WTC11 (cell line): ENCODE measurements at regions not wholly inside any gene's neighbourhood (a gene's known extent, or its start where the extent isn't known, plus 50 kb on each side); places are given as distances from the start of the nearest gene placed in this dataset.

ENCODE experiments used
- ATF2 ChIP-seq: sonication (generic); formaldehyde crosslinking; IDR thresholded peaks from 2 replicates; pipeline ENCODE4 v1.8.1; 2022; ENCODE audit warnings: low read depth, missing genetic modification reagents, borderline replicate concordance
- CREM ChIP-seq: sonication (generic); formaldehyde crosslinking; IDR thresholded peaks from 2 replicates; pipeline ENCODE4 v1.8.1; 2022; ENCODE audit warnings: mild to moderate bottlenecking, missing genetic modification reagents, moderate library complexity
- CTCF ChIP-seq: fragments of 200-600 bp; IDR thresholded peaks from 2 replicates; pipeline ENCODE4 v1.8.0; 2022; ENCODE audit warnings: antibody characterized with exemption
- ESRRA ChIP-seq: sonication (generic); formaldehyde crosslinking; IDR thresholded peaks from 2 replicates; pipeline ENCODE4 v1.8.1; 2022; ENCODE audit warnings: mild to moderate bottlenecking, missing genetic modification reagents, borderline replicate concordance
- FOXK1 ChIP-seq: sonication (generic); formaldehyde crosslinking; IDR thresholded peaks from 2 replicates; pipeline ENCODE4 v1.8.0; 2022; ENCODE audit warnings: mild to moderate bottlenecking, moderate library complexity, missing genetic modification reagents
- MAX ChIP-seq: sonication (generic); formaldehyde crosslinking; IDR thresholded peaks from 2 replicates; pipeline ENCODE4 v1.8.0; 2022; ENCODE audit warnings: mild to moderate bottlenecking, missing genetic modification reagents
- PRDM15 ChIP-seq: sonication (generic); formaldehyde crosslinking; IDR thresholded peaks from 2 replicates; pipeline ENCODE4 v1.8.0; 2022; ENCODE audit warnings: missing genetic modification reagents
- PREB ChIP-seq: sonication (generic); formaldehyde crosslinking; IDR thresholded peaks from 2 replicates; pipeline ENCODE4 v1.8.1; 2022; ENCODE audit warnings: mild to moderate bottlenecking, missing genetic modification reagents, moderate library complexity, borderline replicate concordance
- RELA ChIP-seq: sonication (generic); formaldehyde crosslinking; IDR thresholded peaks from 2 replicates; pipeline ENCODE4 v1.8.1; 2022; ENCODE audit warnings: missing genetic modification reagents, mild to moderate bottlenecking, borderline replicate concordance
- SMAD4 ChIP-seq: sonication (generic); formaldehyde crosslinking; IDR thresholded peaks from 2 replicates; pipeline ENCODE4 v1.8.0; 2022; ENCODE audit warnings: mild to moderate bottlenecking, missing genetic modification reagents
- TCF7 ChIP-seq: sonication (generic); formaldehyde crosslinking; IDR thresholded peaks from 2 replicates; pipeline ENCODE4 v1.8.0; 2022; ENCODE audit warnings: mild to moderate bottlenecking, low read depth, missing genetic modification reagents, moderate library complexity
- ZNF281 ChIP-seq: sonication (generic); formaldehyde crosslinking; IDR thresholded peaks from 2 replicates; pipeline ENCODE4 v1.8.0; 2023; ENCODE audit warnings: mild to moderate bottlenecking, missing genetic modification reagents
- ZNF317 ChIP-seq: sonication (generic); formaldehyde crosslinking; IDR thresholded peaks from 2 replicates; pipeline ENCODE4 v1.8.1; 2023; ENCODE audit warnings: low read depth, mild to moderate bottlenecking, moderate library complexity, missing genetic modification reagents, borderline replicate concordance
- ZSCAN18 ChIP-seq: fragments of 250-450 bp; sonication (Bioruptor Pico); IDR thresholded peaks from 2 replicates; pipeline ENCODE4 v2.1.2; 2022; ENCODE audit warnings: mild to moderate bottlenecking, moderate library complexity

- TF ChIP-seq PREB (CRISPR knock-in tag) (no peak), CTCF (no peak), FOXK1 (CRISPR knock-in tag) (no peak), ZNF281 (no peak), TCF7 (CRISPR knock-in tag) (no peak), ATF2 (CRISPR knock-in tag) (no peak), MAX (no peak), RELA (no peak), SMAD4 (CRISPR knock-in tag) (no peak), ESRRA (CRISPR knock-in tag) (no peak), ZNF317 (CRISPR knock-in tag) (no peak), CREM (no peak), ZSCAN18 (CRISPR knock-in tag) (no peak), PRDM15 (CRISPR knock-in tag) (no peak)
Measured at GRCh38 chr6:149217466-149217888, 100.0 kb upstream of the TAB2 start.
